H1 (cell line): ENCODE measurements at regions not wholly inside any gene's neighbourhood (a gene's known extent, or its start where the extent isn't known, plus 50 kb on each side); places are given as distances from the start of the nearest gene placed in this dataset.

Experiments
- CTCF ChIA-PET: fragments of 300-600 bp; sonication (Branson Sonifier 250); formaldehyde crosslinking; loops from one replicate; lab custom pipeline; 2021; ENCODE audit not compliant: partially characterized antibody; lab: Charles Lee
- POLR2A ChIA-PET: fragments of 300-600 bp; sonication (Branson Sonifier 250); formaldehyde crosslinking; loops from one replicate; lab custom pipeline; 2021; ENCODE audit warnings: inconsistent platforms; ENCODE audit not compliant: partially characterized antibody; lab: Charles Lee
- DNase-seq, 2 experiments: peaks; one replicate each; pipeline versions ENCODE4 v3.0.0 to v3.0.0-alpha.2; 2010 to 2022; ENCODE audit warnings: low spot score in 2 of 2, low read depth in 1 of 2, mixed read lengths in 1 of 2
- FAIRE-seq: peaks from 2 replicates; lab custom pipeline; 2011; peaks lifted over from hg19 to GRCh38; lab: Jason Lieb, UNC
- H2AFZ ChIP-seq: 2 replicates; pipeline ENCODE4 v1.8.1; 2012; ENCODE audit warnings: low read length, inconsistent platforms
- H2AK5ac ChIP-seq: 2 replicates; pipeline ENCODE4 v1.6.1; 2013; ENCODE audit warnings: low read depth, low read length
- H2BK120ac ChIP-seq: replicated peaks from 2 replicates; pipeline ENCODE3; 2013; ENCODE audit warnings: low read depth, low read length, inconsistent platforms
- H2BK12ac ChIP-seq: 2 replicates; pipeline ENCODE4 v1.6.1; 2013; ENCODE audit warnings: low read depth, low read length
- H2BK15ac ChIP-seq: 2 replicates; pipeline ENCODE4 v1.6.1; 2013; ENCODE audit warnings: low read length
- H2BK20ac ChIP-seq: 2 replicates; pipeline ENCODE4 v1.6.1; 2013; ENCODE audit warnings: low read length
- H2BK5ac ChIP-seq: 2 replicates; pipeline ENCODE4 v1.6.1; 2013; ENCODE audit warnings: low read depth, low read length
- H3K14ac ChIP-seq: 2 replicates; pipeline ENCODE4 v1.6.1; 2013; ENCODE audit warnings: inconsistent platforms; ENCODE audit not compliant: insufficient read length
- H3K18ac ChIP-seq: 2 replicates; pipeline ENCODE4 v1.6.1; 2013; ENCODE audit warnings: low read length; ENCODE audit errors: extremely low read depth
- H3K23ac ChIP-seq: 2 replicates; pipeline ENCODE4 v1.6.1; 2013; ENCODE audit warnings: inconsistent platforms; ENCODE audit not compliant: insufficient read length
- H3K23me2 ChIP-seq: 2 replicates; pipeline ENCODE4 v1.6.1; 2013; ENCODE audit warnings: low read depth, low read length
- H3K27ac ChIP-seq: 2 replicates; pipeline ENCODE4 v1.6.1; 2011; ENCODE audit warnings: low read depth, low read length, inconsistent platforms
- H3K27me3 ChIP-seq, 4 experiments: replicated peaks in 1 of 4; 1 replicate in 1 of 4; 2 replicates in 3 of 4; pipeline versions ENCODE4 v1.6.1 to v1.8.1; 2011 to 2013; ENCODE audit warnings: low read length in 3 of 4, mild to moderate bottlenecking in 3 of 4, inconsistent platforms in 2 of 4, mixed read lengths in 2 of 4, moderate library complexity in 1 of 4; ENCODE audit not compliant: control insufficient read depth in 3 of 4, insufficient read depth in 3 of 4; ENCODE audit errors: extremely low read depth in 1 of 4
- H3K36me3 ChIP-seq, 4 experiments: 2 replicates each; pipeline versions ENCODE4 v1.6.1 to v1.8.1; 2011 to 2013; ENCODE audit warnings: mild to moderate bottlenecking in 4 of 4, low read length in 3 of 4, moderate library complexity in 2 of 4, control low read depth in 1 of 4, inconsistent platforms in 1 of 4; ENCODE audit not compliant: insufficient read depth in 4 of 4, control insufficient read depth in 2 of 4
- H3K4ac ChIP-seq: replicated peaks from 2 replicates; pipeline ENCODE3; 2013; ENCODE audit warnings: low read length, low read depth, mixed read lengths, inconsistent platforms; ENCODE audit not compliant: insufficient read length
- H3K4me1 ChIP-seq, 4 experiments: replicated peaks in 1 of 4; 1 replicate in 1 of 4; 2 replicates in 3 of 4; pipeline versions ENCODE4 v1.6.1 to v1.8.1; 2011 to 2013; ENCODE audit warnings: low read length in 3 of 4, inconsistent platforms in 2 of 4, mixed read lengths in 1 of 4; ENCODE audit not compliant: insufficient read depth in 4 of 4, control insufficient read depth in 3 of 4
- H3K4me2 ChIP-seq, 2 experiments: 2 replicates each; pipeline versions ENCODE4 v1.6.1 to v1.8.1; 2011 to 2013; ENCODE audit warnings: low read depth in 2 of 2, low read length in 2 of 2, control low read depth in 1 of 2, inconsistent platforms in 1 of 2, mild to moderate bottlenecking in 1 of 2; ENCODE audit not compliant: insufficient read depth in 1 of 2
- H3K4me3 ChIP-seq, 4 experiments: fragments of 200-600, 300-600 bp in 1 of 4; sonication (generic), shearing (Covaris generic), sonication (Bioruptor Twin) in 1 of 4; 2 replicates each; pipeline versions ENCODE4 v1.5.1 to v1.8.1; 2011 to 2016; ENCODE audit warnings: low read length in 4 of 4, low read depth in 3 of 4, control low read depth in 2 of 4, inconsistent platforms in 2 of 4, mild to moderate bottlenecking in 2 of 4, mixed read lengths in 1 of 4, moderate library complexity in 1 of 4; ENCODE audit not compliant: insufficient read depth in 2 of 4; ENCODE audit errors: extremely low read depth in 1 of 4
- H3K56ac ChIP-seq: replicated peaks from 2 replicates; pipeline ENCODE3; 2013; ENCODE audit warnings: low read depth, mild to moderate bottlenecking, mixed read lengths, low read length, inconsistent platforms; ENCODE audit not compliant: insufficient read length
- H3K79me1 ChIP-seq: 2 replicates; pipeline ENCODE4 v1.6.1; 2013; ENCODE audit warnings: low read depth, low read length, control low read depth
- H3K79me2 ChIP-seq, 2 experiments: 2 replicates each; pipeline versions ENCODE4 v1.6.1 to v1.8.1; 2012 to 2013; ENCODE audit warnings: low read length in 2 of 2, mild to moderate bottlenecking in 2 of 2, inconsistent platforms in 1 of 2; ENCODE audit not compliant: insufficient read depth in 2 of 2, control insufficient read depth in 1 of 2
- H3K9ac ChIP-seq, 4 experiments: replicated peaks in 1 of 4; 1 replicate in 1 of 4; 2 replicates in 3 of 4; pipeline versions ENCODE4 v1.6.1 to v1.8.1; 2011 to 2013; ENCODE audit warnings: low read depth in 3 of 4, low read length in 3 of 4, control low read depth in 2 of 4, mild to moderate bottlenecking in 2 of 4, moderate library complexity in 2 of 4, inconsistent platforms in 1 of 4; ENCODE audit errors: extremely low read depth in 1 of 4
- H3K9me3 ChIP-seq, 2 experiments: 2 replicates each; pipeline versions ENCODE4 v1.6.1 to v1.8.1; 2012 to 2013; ENCODE audit warnings: mild to moderate bottlenecking in 2 of 2, moderate library complexity in 2 of 2, control low read depth in 1 of 2, inconsistent platforms in 1 of 2, low read depth in 1 of 2, low read length in 1 of 2, mixed read lengths in 1 of 2; ENCODE audit not compliant: insufficient read depth in 2 of 2
- H4K20me1 ChIP-seq, 2 experiments: replicated peaks in 1 of 2; 2 replicates each; pipeline versions ENCODE3 to v1.8.1; 2011 to 2013; ENCODE audit warnings: inconsistent platforms in 2 of 2, low read length in 2 of 2, mild to moderate bottlenecking in 1 of 2; ENCODE audit not compliant: insufficient read depth in 2 of 2, control insufficient read depth in 1 of 2
- H4K5ac ChIP-seq: 2 replicates; pipeline ENCODE4 v1.6.1; 2013; ENCODE audit warnings: low read length, low read depth, mixed read lengths, inconsistent platforms; ENCODE audit not compliant: insufficient read length
- H4K8ac ChIP-seq: 2 replicates; pipeline ENCODE4 v1.8.0; 2013; ENCODE audit warnings: mild to moderate bottlenecking, moderate library complexity, low read length, inconsistent platforms; ENCODE audit not compliant: insufficient read depth; ENCODE audit errors: extremely low read depth
- H4K91ac ChIP-seq: replicated peaks from 2 replicates; pipeline ENCODE3; 2013; ENCODE audit warnings: low read length, mixed read lengths, inconsistent platforms; ENCODE audit not compliant: insufficient read length
- GTF2F1 ChIP-seq: IDR thresholded peaks from 2 replicates; pipeline ENCODE4 v1.6.1; 2012; ENCODE audit warnings: low read depth, low read length, improper control_type of control experiment, borderline replicate concordance
- POLR2A ChIP-seq, 2 experiments: IDR thresholded peaks; 1 replicate in 1 of 2; 2 replicates in 1 of 2; pipeline ENCODE4 v1.6.1; 2011; ENCODE audit warnings: low read depth in 2 of 2, low read length in 2 of 2, mild to moderate bottlenecking in 2 of 2; ENCODE audit errors: control extremely low read depth in 1 of 2
- POU5F1 ChIP-seq: IDR thresholded peaks from 2 replicates; pipeline ENCODE4 v1.6.1; 2011; ENCODE audit warnings: low read depth, mild to moderate bottlenecking, low read length, moderate library complexity
- SP1 ChIP-seq: IDR thresholded peaks from 2 replicates; pipeline ENCODE4 v1.6.1; 2011; ENCODE audit warnings: low read depth, low read length
- SUZ12 ChIP-seq: fragments of 200-600 bp; sonication (generic); IDR thresholded peaks from 2 replicates; pipeline ENCODE4 v1.6.1; 2012; ENCODE audit warnings: mild to moderate bottlenecking, inconsistent platforms, low read length, moderate library complexity, mixed read lengths
- YY1 ChIP-seq: IDR thresholded peaks from 2 replicates; pipeline ENCODE4 v1.6.1; 2011; ENCODE audit warnings: low read depth, mild to moderate bottlenecking, low read length
- WGBS, 2 experiments: shearing (Covaris generic) in 1 of 2; methylation state at CpG; one replicate each; pipeline versions ENCODE4 v1.1.6 to v1.1.7; 2013 to 2015; ENCODE audit warnings: low lambda C conversion rate in 2 of 2, mixed read lengths in 2 of 2, inconsistent platforms in 1 of 2, low coverage in 1 of 2, missing lambda C conversion rate in 1 of 2; ENCODE audit not compliant: insufficient replicate concordance in 2 of 2, insufficient coverage in 1 of 2, insufficient read length in 1 of 2; ENCODE audit errors: extremely low coverage in 1 of 2, missing lambda C conversion rate in 1 of 2; 5-methylcytosine and 5-hydroxymethylcytosine counted together

- Histone ChIP-seq H2BK15ac (no peak overlapping the region), H4K91ac (no peak overlapping the region), H2BK5ac (no peak overlapping the region), H2BK20ac (no peak overlapping the region), H3K9me3 (peaks cover 0 to 3% of the 10 kb centered on the region in 2 experiments; a peak in 1 of 4 replicates), H3K23ac (no peak overlapping the region), H3K4me3 (no peak overlapping the region), H3K36me3 (no peaks in the 10 kb centered on the region), H3K4ac (no peak overlapping the region), H3K23me2 (no peaks in the 10 kb centered on the region), H3K18ac (no peak overlapping the region), H3K27ac (no peak overlapping the region), H3K4me2 (no peak overlapping the region), H2AFZ (no peak overlapping the region), H3K79me2 (no peaks in the 10 kb centered on the region), H3K27me3 (no peaks in the 10 kb centered on the region), H4K20me1 (no peaks in the 10 kb centered on the region), H2BK120ac (no peak overlapping the region), H3K4me1 (no peaks in the 10 kb centered on the region), H2BK12ac (no peak overlapping the region), H4K8ac (no peak overlapping the region), H4K5ac (no peak overlapping the region), H3K14ac (no peak overlapping the region), H3K9ac (no peak overlapping the region), H3K56ac (no peak overlapping the region), H3K79me1 (no peaks in the 10 kb centered on the region), H2AK5ac (no peak overlapping the region)
- DNase-seq (no peak), FAIRE-seq (no peak)
- ChIA-PET CTCF (no interaction called here), POLR2A (no interaction called here)
- TF ChIP-seq YY1 (no peak), POLR2A (IDR thresholded peaks at IDR 0.05; ENCODE audit: control extremely low read depth in 1 of 2, low read depth in 2 of 2, low read length in 2 of 2) (no peak), GTF2F1 (no peak), SP1 (no peak), SUZ12 (no peak), POU5F1 (no peak)
- 95% methylated on average over 1 of the region's 1 CpG; no CpG with 5 or more reads in 1 of the 2 experiments for WGBS, 2 experiments
Observed at GRCh38 chr3:152558386-152558785, 276.5 kb upstream of the P2RY1 start.
